ENCODE measurements at regions not wholly inside any gene's neighbourhood (a gene's known extent, or its start where the extent isn't known, plus 50 kb on each side); places are given as distances from the start of the nearest gene placed in this dataset.
"Not testable (repeated sequence)": the region's sequence is repeated elsewhere in the genome, so short reads cannot be mapped to it uniquely, and the experiment has no call there.

GRCh38 chr10:28995497-28995896, 293.4 kb upstream of the LYZL1 start:
- POLR2A ChIA-PET = no interaction called here
- DNase-seq (ENCODE audit: extremely low spot score) = no peak

DNA sequence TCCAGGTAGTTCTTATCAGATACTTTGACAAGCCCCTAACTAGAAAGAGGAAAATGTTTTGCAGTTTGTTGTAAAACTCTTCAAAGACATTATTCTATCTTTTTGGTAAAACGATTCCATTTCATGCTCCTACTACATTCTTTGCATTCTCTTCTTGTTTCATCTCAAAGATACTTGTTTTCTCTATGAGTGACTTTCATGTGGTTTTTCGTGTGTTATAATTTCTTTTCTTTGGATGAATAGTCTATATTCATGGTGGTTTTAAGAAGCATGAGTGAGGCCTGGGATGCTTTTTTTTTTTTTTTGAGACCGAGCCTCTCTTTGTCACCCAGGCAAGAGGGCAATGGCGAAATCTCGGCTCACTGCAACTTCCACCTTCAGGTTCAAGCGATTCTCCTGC, 292.5 kb upstream of the LYZL1 start:
- CTCF ChIA-PET = no interaction called here
- TF ChIP-seq CTCF (IDR thresholded peaks at IDR 0.05; ENCODE audit: control extremely low read depth, extremely low read depth, low read depth, missing control alignments) = no peak
- DNase-seq (ENCODE audit: extremely low spot score) = no peak

More at GRCh38 chr10:28995497-28995896, 293.4 kb upstream of the LYZL1 start:
- no peak for TF ChIP-seq CTCF (IDR thresholded peaks at IDR 0.05; ENCODE audit: control extremely low read depth, extremely low read depth, low read depth, missing control alignments)
- CTCF ChIA-PET = no interaction called here

DNA sequence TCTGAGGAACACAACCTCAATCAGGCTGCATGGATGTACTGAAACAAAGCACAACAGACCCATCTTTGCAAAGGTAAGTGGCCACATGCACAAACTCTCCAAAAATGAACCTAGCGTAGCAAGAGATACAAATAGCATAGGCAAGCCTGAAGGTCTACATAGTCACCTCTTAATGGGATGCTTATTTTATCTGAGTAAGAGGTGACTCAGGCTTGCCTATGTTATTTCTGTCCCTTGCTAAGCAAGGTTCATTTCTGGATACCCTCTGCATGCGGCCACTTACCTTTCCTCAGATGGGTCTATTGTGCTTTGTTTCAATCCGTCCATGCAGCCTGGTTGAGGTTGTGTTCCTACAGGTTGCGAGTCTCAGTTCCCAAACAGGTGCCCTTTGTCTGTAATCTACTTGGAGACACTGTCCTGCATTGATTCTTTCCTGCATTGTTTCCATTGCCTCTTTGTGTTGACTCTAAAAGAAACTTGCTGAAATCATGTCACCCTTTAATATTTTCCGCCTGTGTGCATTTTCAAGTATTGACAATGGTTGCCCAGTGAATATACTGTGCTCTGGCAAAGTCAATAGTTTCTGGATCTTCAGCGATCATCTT, 291.8 kb upstream of the LYZL1 start:
- DNase-seq (ENCODE audit: extremely low spot score) = no peak
- CTCF ChIA-PET = no interaction called here
- no peak for TF ChIP-seq CTCF (IDR thresholded peaks at IDR 0.05; ENCODE audit: control extremely low read depth, extremely low read depth, low read depth, missing control alignments)
- POLR2A ChIA-PET = no interaction called here

More for the DNA sequence above, 292.5 kb upstream of the LYZL1 start:
- POLR2A ChIA-PET = no interaction called here

DNA sequence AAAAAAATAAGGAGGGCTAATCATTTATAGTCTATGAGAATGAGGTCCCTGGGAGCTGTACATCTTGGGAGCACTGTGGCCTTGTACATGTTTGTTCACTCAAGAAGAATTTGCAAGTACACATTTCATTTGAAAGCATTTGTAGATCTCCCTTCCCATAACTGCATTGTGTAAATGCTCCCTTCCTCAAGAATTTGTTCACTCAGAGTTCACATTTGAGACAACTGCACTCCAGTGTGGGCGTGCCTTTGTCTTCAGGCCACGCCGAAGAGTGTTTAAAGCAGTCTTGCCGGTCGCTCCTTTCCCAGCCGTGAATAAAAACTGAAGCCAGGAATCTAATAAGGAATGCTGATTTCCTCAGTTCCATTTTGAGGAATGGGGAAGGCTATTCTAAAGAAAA, 291.1 kb upstream of the LYZL1 start:
- no peak for DNase-seq (ENCODE audit: extremely low spot score)
- CTCF ChIA-PET = no interaction called here
- TF ChIP-seq CTCF (IDR thresholded peaks at IDR 0.05; ENCODE audit: control extremely low read depth, extremely low read depth, low read depth, missing control alignments) = no peak
- POLR2A ChIA-PET = no interaction called here

DNA sequence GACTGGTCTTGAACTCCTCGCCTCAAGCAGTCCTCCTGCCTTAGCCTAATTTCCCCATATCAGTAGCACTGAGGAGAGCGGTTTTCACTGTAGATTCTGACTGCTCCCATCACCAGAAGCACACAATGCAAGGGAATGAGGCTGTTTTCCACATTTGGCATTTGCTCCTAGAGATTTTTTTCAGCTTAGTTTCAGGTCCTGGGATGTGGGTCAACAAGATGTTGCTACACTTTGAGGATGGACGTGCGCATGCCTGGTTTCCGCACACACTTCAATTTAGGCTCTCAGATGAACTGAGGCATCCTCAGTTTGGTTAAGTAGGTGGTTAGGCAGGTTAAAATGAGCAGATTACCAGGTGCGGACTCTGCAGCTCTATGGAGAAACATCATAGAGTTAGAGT, 287.1 kb upstream of the LYZL1 start:
- ChIA-PET CTCF (interaction anchor here (2.4 kb wide), 1 partner anchor 10 kb away, joined by 12 read pairs; no protein-coding TSS in a partner anchor), POLR2A (no interaction called here)
- DNase-seq (ENCODE audit: extremely low spot score) = no peak
- no peak for TF ChIP-seq CTCF (IDR thresholded peaks at IDR 0.05; ENCODE audit: control extremely low read depth, extremely low read depth, low read depth, missing control alignments)

DNA sequence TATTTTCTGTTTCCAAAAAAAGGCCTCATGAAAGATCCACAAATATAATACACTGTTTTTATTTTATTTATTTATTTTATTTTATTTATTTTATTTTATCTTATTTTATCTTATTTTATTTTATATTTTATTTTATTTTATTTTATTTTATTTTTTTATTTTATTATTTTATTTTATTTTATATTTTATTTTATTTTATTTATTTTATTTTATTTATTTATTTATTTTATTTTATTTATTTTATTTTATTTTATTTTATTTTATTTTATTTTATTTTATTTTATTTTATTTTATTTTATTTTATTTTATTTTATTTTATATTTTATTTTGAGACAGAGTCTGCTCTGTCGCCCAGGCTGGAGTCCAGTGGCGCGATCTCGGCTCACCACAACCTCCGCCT, 285.9 kb upstream of the LYZL1 start:
- POLR2A ChIA-PET; DNase-seq (ENCODE audit: extremely low spot score): not testable (repeated sequence)
- CTCF ChIA-PET = interaction anchor here (1.9 kb wide), 1 partner anchor 11 kb away, joined by 8 read pairs; no protein-coding TSS in a partner anchor

- DNase-seq (ENCODE audit: extremely low spot score) = no peak
- CTCF ChIA-PET = no interaction called here
- POLR2A ChIA-PET = no interaction called here
- TF ChIP-seq CTCF (IDR thresholded peaks at IDR 0.05; ENCODE audit: control extremely low read depth, extremely low read depth, low read depth, missing control alignments) = no peak
Measured at GRCh38 chr10:29005988-29006387, 282.9 kb upstream of the LYZL1 start.

Data from GM10248 (cell line).